ENCODE measurements at regions not wholly inside any gene's neighbourhood (a gene's known extent, or its start where the extent isn't known, plus 50 kb on each side); places are given as distances from the start of the nearest gene placed in this dataset.
"Not testable (repeated sequence)": the region's sequence is repeated elsewhere in the genome, so short reads cannot be mapped to it uniquely, and the experiment has no call there.

- DNase-seq (ENCODE audit: low read depth in 4 of 4, low spot score in 3 of 4): no peak
Observed at GRCh38 chr2:121818546-121818945, 63.1 kb downstream of the TSN start.

DNA sequence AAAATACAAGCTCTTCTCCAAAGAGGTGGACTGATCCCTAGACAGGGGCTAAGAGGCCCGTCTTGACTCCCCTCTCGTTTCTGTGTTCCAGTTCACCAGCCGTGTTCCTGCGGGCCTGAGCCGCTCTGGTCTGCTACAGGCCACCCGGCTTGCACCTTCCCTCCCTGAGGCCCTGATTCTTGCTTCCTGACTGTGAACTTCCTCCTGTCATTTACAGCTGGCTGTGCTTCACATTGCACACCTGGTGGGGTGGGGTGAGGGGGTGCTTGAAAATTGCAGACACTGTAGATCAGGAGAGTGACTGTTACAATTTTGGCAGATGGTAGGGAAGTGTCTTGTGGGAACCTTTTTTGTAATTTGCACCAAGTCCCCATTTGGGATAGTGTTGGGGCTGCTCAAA is 64.4 kb downstream of the TSN start:
- no peak for DNase-seq (ENCODE audit: low read depth in 4 of 4, low spot score in 3 of 4)

DNA sequence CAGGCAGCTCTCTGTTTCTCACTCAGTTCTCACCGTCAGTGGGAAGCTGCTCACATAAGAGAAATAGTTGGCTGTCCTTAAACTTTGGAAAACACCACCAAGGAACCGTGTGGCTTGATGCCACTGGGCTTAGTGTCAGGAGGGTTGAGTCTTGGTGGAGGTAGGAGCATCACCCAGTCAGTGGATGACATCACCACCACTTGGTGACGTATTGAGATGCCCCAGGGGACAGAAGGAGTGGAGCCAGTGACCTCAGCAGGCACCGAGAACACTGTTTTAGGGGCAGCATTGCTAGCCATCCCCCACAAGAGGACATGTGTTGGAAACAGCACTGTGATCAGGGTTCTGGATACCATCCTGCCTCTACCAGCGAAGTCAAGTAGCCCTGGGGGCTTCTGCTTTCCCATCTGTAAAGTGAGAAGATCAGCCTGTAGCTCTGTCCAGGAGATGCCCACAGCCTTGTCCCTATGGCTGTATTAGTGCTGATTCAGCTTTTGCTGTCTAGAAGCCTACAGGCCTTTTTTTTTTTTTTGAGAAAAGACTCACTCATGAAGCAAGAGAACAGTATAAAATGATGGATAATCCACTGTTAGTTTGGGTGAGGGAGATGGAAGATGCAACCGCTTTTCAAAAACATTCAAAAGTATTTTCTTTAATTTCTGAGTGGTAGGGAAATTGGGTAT is 66.2 kb downstream of the TSN start:
- DNase-seq (ENCODE audit: low read depth in 4 of 4, low spot score in 3 of 4): no peak

DNA sequence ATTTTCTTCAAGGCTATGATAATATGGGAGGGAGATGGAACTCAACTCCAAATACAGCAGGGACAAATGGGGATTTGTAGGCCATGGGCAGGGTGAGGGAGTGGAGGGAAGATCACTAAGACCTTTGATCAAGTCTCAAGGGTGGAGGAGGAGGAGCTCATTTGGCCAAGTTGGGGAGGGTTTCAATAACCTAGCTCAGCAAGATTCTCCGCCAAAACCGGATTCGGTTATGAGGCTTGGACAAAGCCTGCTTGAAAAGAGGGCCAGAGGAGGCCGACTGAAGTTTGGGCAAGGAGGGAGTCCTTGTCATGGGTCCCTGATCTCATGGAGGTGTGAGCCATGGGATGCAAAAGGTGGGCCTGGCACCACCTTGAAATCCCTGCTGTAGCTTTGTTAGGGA is 68.8 kb downstream of the TSN start:
- DNase-seq (ENCODE audit: low read depth in 4 of 4, low spot score in 3 of 4): no peak

GRCh38 chr2:121825003-121825950 is 69.8 kb downstream of the TSN start:
- no peak for DNase-seq (ENCODE audit: low read depth in 4 of 4, low spot score in 3 of 4)

- DNase-seq (ENCODE audit: low read depth in 4 of 4, low spot score in 3 of 4): no peak
Observed at GRCh38 chr2:121826036-121826435, 70.6 kb downstream of the TSN start.

DNA sequence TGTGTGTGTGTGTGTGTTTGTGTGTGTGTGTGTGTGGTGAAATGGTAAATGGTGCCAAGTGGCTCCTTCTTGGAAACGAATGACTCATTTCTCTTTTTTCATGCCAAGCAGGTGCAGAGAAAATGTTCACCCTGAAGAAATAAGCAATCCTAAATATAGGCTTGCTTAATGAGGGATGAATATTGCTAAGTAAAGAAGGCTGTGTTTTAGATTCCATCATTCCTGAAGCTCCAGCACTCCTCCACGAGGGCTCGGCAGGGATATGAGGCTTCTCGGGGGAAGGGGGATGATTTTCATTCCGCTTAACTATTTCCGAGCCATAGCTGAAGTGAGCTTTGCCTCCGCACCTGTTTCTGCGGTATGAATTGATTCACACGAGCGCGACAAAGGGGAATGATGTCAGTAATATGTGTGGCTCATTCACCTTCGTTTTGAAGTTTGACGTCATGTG is 72.9 kb downstream of the TSN start:
- DNase-seq (ENCODE audit: low read depth in 4 of 4, low spot score in 3 of 4): no peak

GRCh38 chr2:121830809-121831208 is 75.4 kb downstream of the TSN start:
- no peak for DNase-seq (ENCODE audit: low read depth in 4 of 4, low spot score in 3 of 4)

DNA sequence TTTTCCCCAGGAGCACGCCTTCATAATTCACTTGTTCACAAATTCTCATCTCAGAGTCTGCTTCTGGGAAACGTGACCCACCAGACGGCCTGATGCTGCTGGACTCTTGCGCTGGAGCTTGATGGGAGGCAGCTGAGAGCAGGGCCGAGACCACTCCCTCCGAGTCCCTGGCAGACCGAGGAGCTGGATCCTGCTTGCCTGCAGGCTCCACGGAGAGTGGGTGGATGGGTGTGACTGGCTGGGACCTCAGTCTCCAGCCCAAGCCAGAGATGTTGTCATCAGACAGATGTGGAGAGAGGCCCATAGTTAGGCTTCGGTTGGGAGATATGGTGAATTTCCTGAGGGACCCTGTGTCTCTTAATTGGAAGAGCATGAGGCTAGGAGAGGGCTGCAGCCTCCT is 76.4 kb downstream of the TSN start:
- DNase-seq (ENCODE audit: low read depth in 4 of 4, low spot score in 3 of 4): no peak

DNA sequence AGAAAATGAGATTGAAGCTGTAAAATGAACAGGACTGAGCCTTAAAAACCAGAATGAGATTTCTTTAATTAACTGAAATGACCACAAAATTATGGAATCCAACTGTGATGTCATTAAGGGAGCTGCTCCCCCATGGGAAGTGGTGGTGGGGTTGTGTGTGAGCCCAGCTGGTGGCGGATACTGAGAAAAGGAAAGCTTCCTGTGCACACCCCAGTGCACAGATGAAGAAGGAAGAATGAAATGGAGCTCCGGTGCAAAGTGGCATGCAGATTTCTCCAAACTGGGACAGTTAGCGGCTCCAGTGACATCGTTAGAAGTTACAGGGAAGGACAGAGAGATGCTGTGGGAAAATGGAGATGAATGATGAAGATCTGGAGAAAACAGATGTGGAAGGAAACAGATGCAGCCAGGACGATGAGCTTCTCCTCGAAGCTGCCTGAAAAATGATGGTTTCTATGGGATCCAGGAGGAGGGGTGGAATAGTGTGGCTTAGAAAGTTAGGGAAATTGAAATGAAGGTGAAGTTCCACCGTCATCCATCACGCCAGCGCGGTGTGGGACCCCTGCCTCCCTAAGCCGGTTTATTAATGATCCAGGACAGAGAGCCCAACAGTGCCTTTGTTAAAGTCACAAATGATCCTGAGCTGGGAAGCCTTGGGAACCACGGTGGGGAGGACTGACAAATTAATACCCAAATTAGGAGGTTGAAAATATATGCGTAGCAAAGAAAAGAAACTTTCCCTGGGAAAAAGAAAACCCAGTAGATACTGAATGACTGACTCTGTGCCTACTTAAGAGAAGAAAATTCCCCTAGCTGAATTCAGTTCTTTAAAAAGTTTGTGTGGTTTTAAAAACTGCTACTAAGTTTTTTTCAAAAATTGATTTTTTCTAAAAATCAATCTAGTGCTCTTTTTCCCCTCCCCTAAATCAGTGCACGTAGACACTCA is 77.2 kb downstream of the TSN start:
- DNase-seq (ENCODE audit: low read depth in 4 of 4, low spot score in 3 of 4): no peak

DNA sequence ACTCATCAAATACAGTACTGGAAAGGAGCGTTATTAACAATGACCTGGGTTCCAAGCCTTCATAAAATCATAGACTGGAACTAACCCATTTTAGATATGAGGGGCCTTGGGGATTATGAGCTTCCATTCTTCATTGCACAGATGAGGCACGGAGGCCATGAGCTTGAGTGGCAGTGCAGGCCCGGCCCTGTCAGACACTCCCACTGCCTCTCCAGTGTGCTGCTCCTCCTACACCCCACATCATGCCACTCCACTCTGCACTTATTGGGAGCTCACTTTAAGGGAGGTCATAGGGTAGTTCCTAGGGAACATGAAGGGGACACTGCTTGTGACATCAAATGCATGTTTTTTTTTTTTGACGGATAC is 77.9 kb downstream of the TSN start:
- no peak for DNase-seq (ENCODE audit: low read depth in 4 of 4, low spot score in 3 of 4)

GRCh38 chr2:121836611-121837010 is 81.2 kb downstream of the TSN start:
- DNase-seq (ENCODE audit: low read depth in 4 of 4, low spot score in 3 of 4): no peak

DNA sequence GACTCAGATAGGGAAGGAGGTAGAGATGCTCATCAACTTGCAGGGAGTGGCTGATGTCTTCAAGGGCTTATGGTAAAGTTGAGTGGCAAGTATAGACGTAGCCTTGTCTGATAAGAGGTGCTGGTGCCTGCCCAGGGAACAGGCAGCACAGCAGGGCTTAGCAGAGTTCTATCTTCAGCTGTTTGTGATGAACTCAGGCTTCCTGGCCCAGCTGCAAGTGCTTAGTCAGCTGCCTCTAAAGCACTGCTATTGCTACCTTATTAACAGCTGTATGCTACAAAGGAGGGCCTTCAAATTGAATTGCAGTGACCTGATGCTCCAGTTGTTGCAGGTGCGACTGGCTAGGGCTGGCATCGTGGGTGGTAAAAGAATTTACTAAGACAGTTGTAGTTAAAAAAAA is 82.1 kb downstream of the TSN start:
- DNase-seq (ENCODE audit: low read depth in 4 of 4, low spot score in 3 of 4): no peak

- no peak for DNase-seq (ENCODE audit: low read depth in 4 of 4, low spot score in 3 of 4)
Observed at GRCh38 chr2:121838551-121838950, 83.1 kb downstream of the TSN start.

- DNase-seq (ENCODE audit: low read depth in 4 of 4, low spot score in 3 of 4): no peak
Observed at GRCh38 chr2:121839584-121839983, 84.1 kb downstream of the TSN start.

DNA sequence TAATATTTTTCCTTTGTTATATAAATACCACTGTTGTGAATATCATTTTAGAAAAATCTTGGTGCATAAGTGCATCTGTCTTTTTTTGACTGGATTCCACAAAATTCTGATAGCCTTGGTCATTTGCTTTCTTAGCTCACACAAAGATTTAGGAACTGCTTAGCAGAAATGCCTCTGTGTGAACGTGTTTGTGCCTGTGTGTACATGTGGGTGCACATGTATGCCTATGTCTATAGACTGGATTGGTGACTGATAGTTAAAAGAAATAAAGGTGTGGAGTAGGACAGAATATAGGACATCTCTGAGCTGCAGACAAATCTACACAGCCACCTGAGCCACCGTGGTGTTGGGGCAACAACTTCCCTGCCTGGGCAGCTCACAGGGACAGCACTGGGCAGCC is 93.8 kb downstream of the TSN start:
- no peak for DNase-seq (ENCODE audit: low read depth in 4 of 4, low spot score in 3 of 4)

GRCh38 chr2:121853149-121853548 is 97.7 kb downstream of the TSN start:
- DNase-seq (ENCODE audit: low read depth in 4 of 4, low spot score in 3 of 4): not testable (repeated sequence)

DNA sequence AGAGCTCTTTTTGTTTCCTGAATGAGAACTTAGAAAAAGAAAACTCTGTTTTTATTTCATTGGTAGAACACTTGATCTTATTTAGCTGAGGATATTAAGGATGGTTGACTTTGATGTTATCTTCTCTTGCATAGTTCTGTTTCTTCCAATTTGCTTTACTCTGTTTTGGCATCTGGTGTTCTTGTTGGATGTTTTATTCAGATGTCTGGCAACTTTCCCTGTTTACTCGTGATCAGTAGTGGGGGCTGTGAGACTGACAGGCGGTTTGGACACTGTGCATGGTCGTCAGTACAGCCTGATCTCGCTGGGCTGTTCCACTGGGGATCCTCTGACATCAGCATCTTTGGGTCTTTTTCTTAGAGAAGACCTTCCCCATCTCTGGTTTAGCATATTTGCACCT is 100.1 kb downstream of the TSN start:
- no peak for DNase-seq (ENCODE audit: low read depth in 4 of 4, low spot score in 3 of 4)

DNA sequence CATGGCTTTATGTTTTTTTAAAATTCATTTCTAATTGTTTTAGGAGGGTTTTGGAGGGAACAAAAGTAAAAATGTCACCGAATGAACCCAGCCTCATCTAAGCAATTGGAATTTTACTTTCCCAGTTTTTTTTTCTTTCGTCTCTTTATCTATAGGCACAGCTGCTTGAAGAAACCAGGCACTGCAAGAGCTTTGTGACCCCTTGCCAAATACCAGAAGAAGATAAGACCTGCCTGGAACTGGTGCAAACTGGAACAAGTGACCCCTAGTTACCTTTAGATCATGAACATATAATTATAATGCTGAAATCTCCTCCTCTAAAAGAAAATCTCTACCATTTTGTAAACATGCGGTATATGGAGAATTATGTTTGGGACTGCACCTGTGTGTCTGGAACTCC is 100.9 kb downstream of the TSN start:
- no peak for DNase-seq (ENCODE audit: low read depth in 4 of 4, low spot score in 3 of 4)

DNA sequence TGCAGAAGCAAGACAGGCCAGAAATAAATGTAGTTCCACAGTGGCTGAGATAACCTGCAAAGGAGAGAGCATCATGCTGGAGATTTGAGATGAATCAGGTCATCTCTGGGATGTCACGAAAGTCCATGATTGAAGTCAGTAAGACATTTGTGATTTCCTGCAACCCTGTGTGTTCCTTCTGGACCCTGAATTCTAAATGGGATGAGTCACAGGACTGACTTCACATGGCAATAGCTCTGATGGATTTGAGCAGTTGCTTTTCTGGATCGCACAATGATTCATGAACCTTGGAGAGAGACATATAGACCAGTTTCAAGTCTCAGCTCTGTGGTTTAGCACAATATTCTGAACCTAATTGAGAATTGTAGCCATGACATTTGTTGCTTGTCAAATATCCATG is 102.9 kb downstream of the TSN start:
- no peak for DNase-seq (ENCODE audit: low read depth in 4 of 4, low spot score in 3 of 4)

GRCh38 chr2:121858847-121859246 is 103.4 kb downstream of the TSN start:
- DNase-seq (ENCODE audit: low read depth in 4 of 4, low spot score in 3 of 4): no peak
